A549 (cell line): ENCODE measurements at regions not wholly inside any gene's neighbourhood (a gene's known extent, or its start where the extent isn't known, plus 50 kb on each side); places are given as distances from the start of the nearest gene placed in this dataset.

Experiments
- ATAC-seq, 2 experiments: fragments of 200-7000 bp in 1 of 2; fragments of >200 bp in 1 of 2; cut with Nextera tagmentation in 1 of 2; cut with Tn5 transposase in 1 of 2; 3 replicates each; pipeline versions ENCODE4 v1.8.0 to v1.9.1; 2018 to 2020; ENCODE audit warnings: mild to moderate bottlenecking in 1 of 2, moderate library complexity in 1 of 2
- CTCF ChIA-PET: fragments of 300-600 bp; sonication (Branson Sonifier 250); formaldehyde crosslinking; extraction: SDS; loops from one replicate; lab custom pipeline; 2021; ENCODE audit warnings: antibody characterized with exemption, inconsistent platforms; lab: Yijun Ruan, JAX
- POLR2A ChIA-PET: fragments of 350-600 bp; formaldehyde crosslinking; extraction: SDS; loops from one replicate; lab custom pipeline; 2021; ENCODE audit warnings: antibody characterized with exemption, inconsistent platforms; lab: Yijun Ruan, JAX
- DNase-seq, 2 experiments: peaks; one replicate each; pipeline versions ENCODE4 v3.0.0 to v3.0.0-alpha.2; 2011 to 2016; ENCODE audit warnings: low read depth in 1 of 2, low spot score in 1 of 2
- FAIRE-seq: peaks from 2 replicates; lab custom pipeline; 2011; peaks lifted over from hg19 to GRCh38; lab: Jason Lieb, UNC
- H3K27ac ChIP-seq, 2 experiments: fragments of >200 bp; sonication (Bioruptor Twin); formaldehyde crosslinking; 3 replicates each; pipeline ENCODE4 v1.5.1; 2016 to 2017
- H3K4me1 ChIP-seq: fragments of >200 bp; sonication (Bioruptor Twin); formaldehyde crosslinking; 3 replicates; pipeline ENCODE4 v1.6.1; 2016
- H3K4me2 ChIP-seq: fragments of >200 bp; sonication (Bioruptor Twin); formaldehyde crosslinking; 3 replicates; pipeline ENCODE4 v1.6.1; 2016
- H3K4me3 ChIP-seq: fragments of >200 bp; sonication (Bioruptor Twin); formaldehyde crosslinking; 3 replicates; pipeline ENCODE4 v1.5.1; 2016
- H3K9me3 ChIP-seq: fragments of >200 bp; sonication (Bioruptor Twin); formaldehyde crosslinking; 3 replicates; pipeline ENCODE4 v1.6.1; 2016
- ATOH8 ChIP-seq: fragments of 250-450 bp; sonication (Bioruptor Pico); IDR thresholded peaks from 2 replicates; pipeline ENCODE4 v1.5.0; 2020; ENCODE audit warnings: low read depth, mild to moderate bottlenecking, moderate library complexity
- CHD4 ChIP-seq: fragments of 200-600 bp; sonication (generic); IDR thresholded peaks from 2 replicates; pipeline ENCODE4 v1.6.1; 2016; ENCODE audit warnings: antibody characterized with exemption, mild to moderate bottlenecking, borderline replicate concordance
- EHMT2 ChIP-seq: fragments of 200-600 bp; sonication (generic); IDR thresholded peaks from 2 replicates; pipeline ENCODE4 v1.6.1; 2016; ENCODE audit warnings: antibody characterized with exemption, low read depth, mild to moderate bottlenecking, moderate library complexity
- EP300 ChIP-seq, 2 experiments: fragments of >200 bp; sonication (Bioruptor Twin); formaldehyde crosslinking; IDR thresholded peaks; 2 replicates in 1 of 2; 3 replicates in 1 of 2; pipeline ENCODE4 v1.6.1; 2016 to 2017
- ESRRA ChIP-seq: fragments of 150-350 bp; IDR thresholded peaks from 2 replicates; pipeline ENCODE4 v1.6.1; 2014; ENCODE audit warnings: mild to moderate bottlenecking, low read length, borderline replicate concordance
- FOSB ChIP-seq: fragments of 250-450 bp; sonication (Bioruptor Pico); IDR thresholded peaks from 2 replicates; pipeline ENCODE4 v1.5.0; 2020; ENCODE audit warnings: mild to moderate bottlenecking, moderate library complexity
- FOSL2 ChIP-seq, 2 experiments: fragments of 450-650 bp in 1 of 2; fragments of >200 bp in 1 of 2; sonication (Bioruptor Twin) in 1 of 2; formaldehyde crosslinking; IDR thresholded peaks; 2 replicates each; pipeline versions ENCODE4 v1.5.0 to v1.6.1; 2016 to 2020; ENCODE audit warnings: mild to moderate bottlenecking in 1 of 2, moderate library complexity in 1 of 2
- GATA3 ChIP-seq: IDR thresholded peaks from 2 replicates; pipeline ENCODE4 v1.6.1; 2012; ENCODE audit warnings: borderline replicate concordance
- HDAC2 ChIP-seq: fragments of 200-600 bp; sonication (generic); IDR thresholded peaks from 2 replicates; pipeline ENCODE4 v1.6.1; 2016
- HMGXB4 ChIP-seq: fragments of 250-450 bp; sonication (Bioruptor Pico); IDR thresholded peaks from 2 replicates; pipeline ENCODE4 v1.5.0; 2021; ENCODE audit warnings: mild to moderate bottlenecking, moderate library complexity, borderline replicate concordance
- HOXB13 ChIP-seq: fragments of 250-450 bp; sonication (Bioruptor Pico); IDR thresholded peaks from 2 replicates; pipeline ENCODE4 v1.5.0; 2020; ENCODE audit warnings: low read depth, mild to moderate bottlenecking, moderate library complexity
- HOXB5 ChIP-seq: fragments of 250-450 bp; sonication (Bioruptor Pico); IDR thresholded peaks from 2 replicates; pipeline ENCODE4 v1.5.0; 2020; ENCODE audit warnings: mild to moderate bottlenecking, moderate library complexity
- JUN ChIP-seq, 2 experiments: fragments of >200 bp; sonication (Bioruptor Twin); formaldehyde crosslinking; IDR thresholded peaks; 2 replicates in 1 of 2; 3 replicates in 1 of 2; pipeline ENCODE4 v1.6.1; 2016 to 2017
- KDM5A ChIP-seq: fragments of 200-600 bp; sonication (generic); IDR thresholded peaks from 2 replicates; pipeline ENCODE4 v1.6.1; 2016; ENCODE audit warnings: antibody characterized with exemption, mild to moderate bottlenecking
- MAFK ChIP-seq: fragments of 450-650 bp; IDR thresholded peaks from 2 replicates; pipeline ENCODE4 v1.6.1; 2014; ENCODE audit not compliant: partially characterized antibody
- MYC ChIP-seq: IDR thresholded peaks from 2 replicates; pipeline ENCODE4 v1.6.1; 2012; ENCODE audit warnings: mild to moderate bottlenecking, inconsistent platforms, low read length, improper control_type of control experiment, borderline replicate concordance
- NFE2L2 ChIP-seq: fragments of 150-350 bp; conservative IDR thresholded peaks from 2 replicates; pipeline ENCODE4 v1.6.1; 2014; ENCODE audit warnings: low read length
- PBX3 ChIP-seq: IDR thresholded peaks from 2 replicates; pipeline ENCODE4 v1.6.1; 2012
- POLR2AphosphoS2 ChIP-seq: conservative IDR thresholded peaks from 2 replicates; pipeline ENCODE4 v1.6.1; 2012; ENCODE audit warnings: low read length, improper control_type of control experiment, inconsistent platforms
- RAD21 ChIP-seq, 2 experiments: fragments of >200 bp in 1 of 2; sonication (Bioruptor Twin) in 1 of 2; formaldehyde crosslinking in 1 of 2; IDR thresholded peaks in 1 of 2; conservative IDR thresholded peaks in 1 of 2; 2 replicates in 1 of 2; 3 replicates in 1 of 2; pipeline ENCODE4 v1.6.1; 2012 to 2018; ENCODE audit warnings: inconsistent platforms in 1 of 2
- RCOR1 ChIP-seq: fragments of 150-350 bp; IDR thresholded peaks from 2 replicates; pipeline ENCODE4 v1.6.1; 2014; ENCODE audit warnings: antibody characterized with exemption, low read length, low read depth
- SMC3 ChIP-seq: fragments of >200 bp; sonication (Bioruptor Twin); formaldehyde crosslinking; IDR thresholded peaks from 3 replicates; pipeline ENCODE4 v1.6.1; 2018; ENCODE audit warnings: inconsistent platforms
- SREBF2 ChIP-seq: fragments of 450-650 bp; IDR thresholded peaks from 2 replicates; pipeline ENCODE4 v1.6.1; 2014; ENCODE audit warnings: mild to moderate bottlenecking, moderate library complexity
- USF2 ChIP-seq: fragments of 450-650 bp; IDR thresholded peaks from 2 replicates; pipeline ENCODE4 v1.6.1; 2014; ENCODE audit warnings: antibody characterized with exemption
- ZC3H11A ChIP-seq: fragments of 450-650 bp; IDR thresholded peaks from 2 replicates; pipeline ENCODE4 v1.6.1; 2014; ENCODE audit warnings: antibody characterized with exemption, mild to moderate bottlenecking
- WGBS: methylation state at CpG from one replicate; pipeline ENCODE4 v1.1.6; 2017; ENCODE audit errors: missing lambda C conversion rate; 5-methylcytosine and 5-hydroxymethylcytosine counted together

GRCh38 chr5:106906199-106906598 lies 764.5 kb downstream of the EFNA5 start:
- Histone ChIP-seq H3K27ac (no peak overlapping the region), H3K4me2 (no peak overlapping the region), H3K9me3 (no peaks in the 10 kb centered on the region), H3K4me1 (no peaks in the 10 kb centered on the region), H3K4me3 (no peak overlapping the region)
- TF ChIP-seq MYC (no peak), GATA3 (no peak), EP300 (IDR thresholded peaks at IDR 0.05) (no peak), FOSB (CRISPR knock-in tag) (no peak), USF2 (no peak), SMC3 (no peak), ATOH8 (CRISPR knock-in tag) (no peak), RAD21 (conservative IDR thresholded peaks at IDR 0.05 in 1 of 2, IDR thresholded peaks at IDR 0.05 in 1 of 2) (no peak), HOXB13 (no peak), JUN (IDR thresholded peaks at IDR 0.05) (no peak), ESRRA (no peak), HOXB5 (CRISPR knock-in tag) (no peak), CHD4 (no peak)
- DNase-seq (no peak), FAIRE-seq (no peak), ATAC-seq (no peak)
- WGBS: 65% methylated on average over 2 of the region's 2 CpGs
- CTCF ChIA-PET: no interaction called here
- POLR2A ChIA-PET: no interaction called here

- WGBS: 30% methylated on average over 2 of the region's 2 CpGs
- no peak overlapping the region for H3K4me2 ChIP-seq
- ChIA-PET POLR2A (no interaction called here), CTCF (no interaction called here)
- H3K4me1 ChIP-seq: no peaks in the 10 kb centered on the region
- ATAC-seq (no peak), FAIRE-seq (no peak), DNase-seq (no peak)
- no peak overlapping the region for H3K27ac ChIP-seq
- no peak overlapping the region for H3K4me3 ChIP-seq
- no peaks in the 10 kb centered on the region for H3K9me3 ChIP-seq
- TF ChIP-seq SMC3 (no peak), EHMT2 (no peak), FOSL2 (IDR thresholded peaks at IDR 0.05) (no peak), FOSL2 (CRISPR knock-in tag; IDR thresholded peaks at IDR 0.05) (no peak), NFE2L2 (no peak)
Observed at GRCh38 chr5:106894964-106895363, 775.8 kb downstream of the EFNA5 start.

- Histone ChIP-seq H3K4me3 (no peak overlapping the region), H3K9me3 (0 out of 3 replicates have a peak, but pooled peaks cover under 1% of the 10 kb centered on the region), H3K4me1 (no peaks in the 10 kb centered on the region), H3K27ac (no peak overlapping the region), H3K4me2 (no peak overlapping the region)
- no peak for DNase-seq
- peak; percentile 32 for FAIRE-seq
- ATAC-seq: no peak
- POLR2A ChIA-PET: no interaction called here
- CTCF ChIA-PET: no interaction called here
- TF ChIP-seq MAFK (peak; percentile 96), NFE2L2 (peak; percentile 71), EHMT2 (no peak)
Observed at GRCh38 chr5:106882035-106882434, 788.7 kb downstream of the EFNA5 start.

- TF ChIP-seq HDAC2 (no peak), POLR2AphosphoS2 (no peak), RCOR1 (no peak), KDM5A (no peak), ZC3H11A (no peak), HMGXB4 (no peak), PBX3 (no peak), SREBF2 (no peak)
- Histone ChIP-seq H3K9me3 (peaks cover 10% of the 10 kb centered on the region; the same call in 2 of the 3 replicates), H3K4me2 (no peak overlapping the region), H3K4me1 (no peaks in the 10 kb centered on the region), H3K27ac (no peak overlapping the region), H3K4me3 (no peak overlapping the region)
- ATAC-seq (no peak), DNase-seq (no peak), FAIRE-seq (no peak)
- WGBS: 75% methylated on average over 2 of the region's 2 CpGs
- ChIA-PET POLR2A (interaction anchor here (0.6 kb wide), 1 partner anchor 772 kb away, joined by 3 read pairs; no protein-coding TSS in a partner anchor), CTCF (no interaction called here)
Observed at GRCh38 chr5:106880656-106881055, 790.1 kb downstream of the EFNA5 start.
